Fibroblast of lung (primary cell): ENCODE measurements at regions not wholly inside any gene's neighbourhood (a gene's known extent, or its start where the extent isn't known, plus 50 kb on each side); places are given as distances from the start of the nearest gene placed in this dataset.

Experiments
- CTCF ChIP-seq, 2 donors: IDR thresholded peaks in 1 of 2; conservative IDR thresholded peaks in 1 of 2; 1 replicate in 1 of 2; 2 replicates in 1 of 2; pipeline ENCODE4 v1.5.1; 2011 to 2012; ENCODE audit warnings: low read length in 2 of 2, control low read depth in 1 of 2, inconsistent platforms in 1 of 2, low read depth in 1 of 2, mild to moderate bottlenecking in 1 of 2
- EZH2 ChIP-seq: IDR thresholded peaks from 2 replicates; pipeline ENCODE4 v1.5.1; 2012; ENCODE audit warnings: low read length, control low read depth, mild to moderate bottlenecking; ENCODE audit errors: missing control alignments

- TF ChIP-seq CTCF (conservative IDR thresholded peaks at IDR 0.05 in 1 of 2, IDR thresholded peaks at IDR 0.05 in 1 of 2; ENCODE audit: low read depth in 1 of 2, low read length in 2 of 2) (no peak), EZH2 (no peak)
Observed at GRCh38 chr17:36765436-36766043, 164.2 kb downstream of the MRM1 start.
